IMR-90 (cell line): ENCODE measurements at regions not wholly inside any gene's neighbourhood (a gene's known extent, or its start where the extent isn't known, plus 50 kb on each side); places are given as distances from the start of the nearest gene placed in this dataset.

Experiments used
- ATAC-seq: fragments of 200-7000 bp; cut with Tn5 transposase; 2 replicates; pipeline ENCODE4 v1.9.1; 2020; ENCODE audit warnings: low read depth, mild to moderate bottlenecking, moderate library complexity
- BruUV-seq: library from RNA; stranded (reverse); fragments of 400-500 nt; replicated peaks from 2 replicates; lab custom pipeline; 2021; lab: Mats Ljungman, UMichigan
- CTCF ChIA-PET: fragments of 300-600 bp; formaldehyde crosslinking; extraction: SDS; loops from one replicate; lab custom pipeline; 2021; ENCODE audit warnings: antibody characterized with exemption; lab: Yijun Ruan, JAX
- POLR2A ChIA-PET: fragments of 300-600 bp; sonication (Branson Sonifier 250); formaldehyde crosslinking; loops from one replicate; lab custom pipeline; 2022; ENCODE audit warnings: antibody characterized with exemption; ENCODE audit not compliant: unreplicated experiment; lab: Charles Lee
- DNase-seq: peaks from one replicate; pipeline ENCODE4 v3.0.0; 2013
- H2AFZ ChIP-seq: replicated peaks from 2 replicates; pipeline ENCODE3; 2013; ENCODE audit warnings: low read length, mild to moderate bottlenecking; ENCODE audit not compliant: poor library complexity
- H2AK5ac ChIP-seq: 2 replicates; pipeline ENCODE4 v1.6.1; 2013; ENCODE audit warnings: low read depth, low read length, inconsistent platforms
- H2AK9ac ChIP-seq: replicated peaks from 2 replicates; pipeline ENCODE3; 2013; ENCODE audit warnings: mild to moderate bottlenecking, low read depth, low read length, moderate library complexity; ENCODE audit not compliant: poor library complexity
- H2BK120ac ChIP-seq: 2 replicates; pipeline ENCODE4 v1.6.1; 2013; ENCODE audit warnings: low read depth, low read length, inconsistent platforms
- H2BK15ac ChIP-seq: 3 replicates; pipeline ENCODE4 v1.6.1; 2013; ENCODE audit warnings: low read depth, low read length, inconsistent platforms
- H2BK20ac ChIP-seq: 2 replicates; pipeline ENCODE4 v1.6.1; 2013; ENCODE audit warnings: low read depth, mild to moderate bottlenecking, inconsistent platforms, low read length, moderate library complexity
- H2BK5ac ChIP-seq: 2 replicates; pipeline ENCODE4 v1.6.1; 2013; ENCODE audit warnings: mild to moderate bottlenecking, low read depth, low read length, inconsistent platforms; ENCODE audit not compliant: poor library complexity, severe bottlenecking
- H3K14ac ChIP-seq: replicated peaks from 2 replicates; pipeline ENCODE4 v1.6.1; 2013; ENCODE audit warnings: low read depth, low read length, inconsistent platforms
- H3K18ac ChIP-seq: 2 replicates; pipeline ENCODE4 v1.6.1; 2013; ENCODE audit warnings: low read depth, low read length, control low read depth
- H3K23ac ChIP-seq: 2 replicates; pipeline ENCODE4 v1.6.1; 2013; ENCODE audit warnings: low read depth, low read length, inconsistent platforms
- H3K27ac ChIP-seq: 2 replicates; pipeline ENCODE4 v1.5.1; 2013; ENCODE audit warnings: mild to moderate bottlenecking, control low read depth, low read length; ENCODE audit not compliant: insufficient read depth
- H3K27me3 ChIP-seq: 2 replicates; pipeline ENCODE4 v1.6.1; 2013; ENCODE audit warnings: low read length; ENCODE audit not compliant: control insufficient read depth, insufficient read depth
- H3K36me3 ChIP-seq: 2 replicates; pipeline ENCODE4 v1.6.1; 2013; ENCODE audit warnings: low read length, mixed read lengths; ENCODE audit not compliant: control insufficient read depth, insufficient read depth
- H3K4ac ChIP-seq: 2 replicates; pipeline ENCODE4 v1.6.1; 2013; ENCODE audit warnings: low read depth, low read length, inconsistent platforms
- H3K4me1 ChIP-seq: 2 replicates; pipeline ENCODE4 v1.6.1; 2013; ENCODE audit warnings: low read length, mixed read lengths; ENCODE audit not compliant: control insufficient read depth, insufficient read depth
- H3K4me2 ChIP-seq: 2 replicates; pipeline ENCODE4 v1.6.1; 2013; ENCODE audit warnings: low read depth, mild to moderate bottlenecking, control low read depth, low read length, moderate library complexity
- H3K4me3 ChIP-seq: 2 replicates; pipeline ENCODE4 v1.5.1; 2013; ENCODE audit warnings: low read depth, mild to moderate bottlenecking, control low read depth, low read length, moderate library complexity; ENCODE audit not compliant: insufficient read depth
- H3K56ac ChIP-seq: 2 replicates; pipeline ENCODE4 v1.6.1; 2013; ENCODE audit warnings: low read length, inconsistent platforms; ENCODE audit not compliant: insufficient read depth; ENCODE audit errors: extremely low read depth
- H3K79me1 ChIP-seq, 2 experiments: 2 replicates each; pipeline ENCODE4 v1.6.1; 2013; ENCODE audit warnings: low read length in 2 of 2, inconsistent platforms in 1 of 2, low read depth in 1 of 2
- H3K9ac ChIP-seq: 2 replicates; pipeline ENCODE4 v1.6.1; 2013; ENCODE audit warnings: low read depth, low read length, control low read depth
- H3K9me1 ChIP-seq: 2 replicates; pipeline ENCODE4 v1.6.1; 2013; ENCODE audit warnings: low read length, inconsistent platforms; ENCODE audit not compliant: insufficient read depth
- H3K9me3 ChIP-seq: 2 replicates; pipeline ENCODE4 v1.6.1; 2013; ENCODE audit warnings: low read length; ENCODE audit not compliant: control insufficient read depth, insufficient read depth
- H4K20me1 ChIP-seq: 2 replicates; pipeline ENCODE4 v1.6.1; 2013; ENCODE audit warnings: low read length, inconsistent platforms; ENCODE audit not compliant: insufficient read depth
- H4K5ac ChIP-seq: 2 replicates; pipeline ENCODE4 v1.6.1; 2013; ENCODE audit warnings: mild to moderate bottlenecking, low read depth, low read length, control low read depth
- H4K8ac ChIP-seq, 2 experiments: 2 replicates each; pipeline ENCODE4 v1.6.1; 2013; ENCODE audit warnings: low read depth in 2 of 2, low read length in 2 of 2, control low read depth in 1 of 2, inconsistent platforms in 1 of 2
- H4K91ac ChIP-seq: 2 replicates; pipeline ENCODE4 v1.6.1; 2013; ENCODE audit warnings: low read depth, low read length, inconsistent platforms; ENCODE audit not compliant: insufficient read depth
- BHLHE40 ChIP-seq: fragments of 150-350 bp; IDR thresholded peaks from 2 replicates; pipeline ENCODE4 v1.6.1; 2016; ENCODE audit warnings: mild to moderate bottlenecking, low read depth, low read length
- CEBPB ChIP-seq: IDR thresholded peaks from 2 replicates; pipeline ENCODE4 v1.6.1; 2012; ENCODE audit warnings: low read depth, low read length, improper control_type of control experiment
- CHD1 ChIP-seq: IDR thresholded peaks from 2 replicates; pipeline ENCODE4 v1.6.1; 2012; ENCODE audit warnings: low read depth, low read length, improper control_type of control experiment
- ELK1 ChIP-seq: fragments of 150-350 bp; IDR thresholded peaks from 2 replicates; pipeline ENCODE4 v1.6.1; 2016; ENCODE audit warnings: low read depth, mild to moderate bottlenecking, low read length, moderate library complexity, borderline replicate concordance
- FOS ChIP-seq: fragments of 150-350 bp; IDR thresholded peaks from 2 replicates; pipeline ENCODE4 v1.6.1; 2016; ENCODE audit warnings: low read depth, low read length
- MAFK ChIP-seq: IDR thresholded peaks from 2 replicates; pipeline ENCODE4 v1.6.1; 2012; ENCODE audit warnings: low read depth, low read length, improper control_type of control experiment
- MAZ ChIP-seq: IDR thresholded peaks from 2 replicates; pipeline ENCODE4 v1.6.1; 2012; ENCODE audit warnings: low read depth, mild to moderate bottlenecking, low read length, improper control_type of control experiment, moderate library complexity, borderline replicate concordance
- MXI1 ChIP-seq: IDR thresholded peaks from 2 replicates; pipeline ENCODE4 v1.6.1; 2012; ENCODE audit warnings: low read depth, mild to moderate bottlenecking, low read length, moderate library complexity, borderline replicate concordance
- NFE2L2 ChIP-seq: fragments of 150-350 bp; IDR thresholded peaks from 2 replicates; pipeline ENCODE4 v1.6.1; 2016; ENCODE audit warnings: low read depth, mild to moderate bottlenecking, low read length
- POLR2A ChIP-seq: IDR thresholded peaks from 2 replicates; pipeline ENCODE4 v1.6.1; 2012; ENCODE audit warnings: mild to moderate bottlenecking, low read depth, low read length
- RAD21 ChIP-seq: IDR thresholded peaks from 2 replicates; pipeline ENCODE4 v1.6.1; 2012; ENCODE audit warnings: low read length, improper control_type of control experiment
- RCOR1 ChIP-seq: IDR thresholded peaks from 2 replicates; pipeline ENCODE4 v1.6.1; 2012; ENCODE audit warnings: mild to moderate bottlenecking, low read length, improper control_type of control experiment; ENCODE audit not compliant: insufficient replicate concordance
- RFX5 ChIP-seq: IDR thresholded peaks from 2 replicates; pipeline ENCODE4 v1.8.0; 2012; ENCODE audit warnings: low read depth, mild to moderate bottlenecking, low read length, moderate library complexity
- SMC3 ChIP-seq: fragments of 150-350 bp; IDR thresholded peaks from 2 replicates; pipeline ENCODE4 v1.6.1; 2016; ENCODE audit warnings: low read depth, mild to moderate bottlenecking, antibody characterized with exemption, low read length, moderate library complexity
- USF2 ChIP-seq: fragments of 150-350 bp; IDR thresholded peaks from 2 replicates; pipeline ENCODE4 v1.6.1; 2017; ENCODE audit warnings: mild to moderate bottlenecking, antibody characterized with exemption, low read length, low read depth
- WGBS, 2 experiments: methylation state at CpG; one replicate each; pipeline versions ENCODE4 v1.1.5 to v1.1.7; 2013; ENCODE audit warnings: missing lambda C conversion rate in 2 of 2; ENCODE audit not compliant: insufficient read length in 1 of 2; ENCODE audit errors: extremely low coverage in 2 of 2; 5-methylcytosine and 5-hydroxymethylcytosine counted together
- dilution Hi-C: fragments of 300-500 bp; cut with HindIII; formaldehyde crosslinking; loops from one replicate; pipeline ENCODE4 v1.14.3; 2018; ENCODE audit warnings: low sequenced_read_pairs; ENCODE audit not compliant: unreplicated experiment
- in situ Hi-C: fragments of 300-500 bp; cut with MboI; formaldehyde crosslinking; loops from 3 replicates; pipeline ENCODE4 v1.14.3; 2019; ENCODE audit warnings: low sequenced_read_pairs, inconsistent platforms, mixed read lengths
- intact Hi-C: fragments of 100-400 bp; cut with micrococcal nuclease; formaldehyde crosslinking; loops from 2 replicates; pipeline ENCODE4 v1.10.0; 2022

- Histone ChIP-seq H3K4me3 (no peak overlapping the region), H4K20me1 (no peaks in the 10 kb centered on the region), H3K27me3 (no peaks in the 10 kb centered on the region), H3K4me2 (no peak overlapping the region), H3K4ac (peak overlapping the region; percentile 23; the same call in 1 of the 2 replicates), H3K18ac (no peak overlapping the region), H3K9ac (no peak overlapping the region), H3K36me3 (no peaks in the 10 kb centered on the region), H3K23ac (no peak overlapping the region), H4K8ac (no peak overlapping the region), H4K91ac (no peak overlapping the region), H2BK20ac (peak overlapping the region; percentile 33), H3K14ac (0 out of 2 replicates have a peak overlapping the region, but pooled peaks have one; percentile 25), H2AK5ac (peak overlapping the region; percentile 8; the same call in 1 of the 2 replicates), H3K4me1 (peaks cover 10% of the 10 kb centered on the region), H2BK5ac (no peak overlapping the region), H3K9me1 (peaks cover 9% of the 10 kb centered on the region), H2BK15ac (no peak overlapping the region), H3K56ac (no peak overlapping the region), H3K79me1 (peaks cover 0 to 8% of the 10 kb centered on the region in 2 experiments; a peak in 2 of 4 replicates), H2AFZ (no peak overlapping the region), H2BK120ac (peak overlapping the region; percentile 5; the same call in 1 of the 2 replicates), H4K5ac (no peak overlapping the region), H3K27ac (no peak overlapping the region), H3K9me3 (peaks cover 3% of the 10 kb centered on the region; the same call in 1 of the 2 replicates), H2AK9ac (no peak overlapping the region)
- CTCF ChIA-PET: no interaction called here
- in situ Hi-C loops: no loop called here
- intact Hi-C loops: no loop called here
- no TSS peak for BruUV-seq
- DNase-seq (no peak), ATAC-seq (no peak)
- 96% methylated on average over 4 of the region's 6 CpGs; no CpG with 5 or more reads in 1 of the 2 experiments for WGBS, 2 experiments
- POLR2A ChIA-PET: no interaction called here
- dilution Hi-C loops: no loop called here
- TF ChIP-seq RCOR1: no peak
- no peak for TF ChIP-seq FOS
- no peak for TF ChIP-seq RAD21
- no peak for TF ChIP-seq RFX5
- TF ChIP-seq CHD1: no peak
- no peak for TF ChIP-seq MXI1
- no peak for TF ChIP-seq SMC3
- no peak for TF ChIP-seq POLR2A
- TF ChIP-seq USF2: no peak
- no peak for TF ChIP-seq BHLHE40
- no peak for TF ChIP-seq MAZ
- no peak for TF ChIP-seq ELK1
- no peak for TF ChIP-seq NFE2L2
- TF ChIP-seq MAFK: no peak
- no peak for TF ChIP-seq CEBPB
Measured at GRCh38 chr2:234691968-234692955, 195.4 kb upstream of the ARL4C start.
